Fibroblast of lung (primary cell): ENCODE measurements at regions not wholly inside any gene's neighbourhood (a gene's known extent, or its start where the extent isn't known, plus 50 kb on each side); places are given as distances from the start of the nearest gene placed in this dataset.

ENCODE experiments used
- DNase-seq, 2 donors: peaks; one replicate each; pipeline versions ENCODE4 v3.0.0 to v3.0.0-alpha.2; 2010; ENCODE audit warnings: low read depth in 2 of 2
- H2AFZ ChIP-seq: 2 replicates; pipeline ENCODE4 v1.5.1; 2012; ENCODE audit warnings: low read length, control low read depth, inconsistent platforms
- H3K27ac ChIP-seq: 2 replicates; pipeline ENCODE4 v1.5.1; 2011; ENCODE audit warnings: low read length, control low read depth; ENCODE audit not compliant: insufficient read depth
- H3K27me3 ChIP-seq: 2 replicates; pipeline ENCODE4 v1.5.1; 2011; ENCODE audit warnings: mild to moderate bottlenecking, low read length; ENCODE audit not compliant: control insufficient read depth, insufficient read depth
- H3K36me3 ChIP-seq: 2 replicates; pipeline ENCODE4 v1.5.1; 2011; ENCODE audit warnings: low read length; ENCODE audit not compliant: control insufficient read depth, insufficient read depth
- H3K4me1 ChIP-seq: 2 replicates; pipeline ENCODE4 v1.5.1; 2011; ENCODE audit warnings: low read length; ENCODE audit not compliant: control insufficient read depth, insufficient read depth; ENCODE audit errors: extremely low read depth
- H3K4me2 ChIP-seq: 2 replicates; pipeline ENCODE4 v1.5.1; 2011; ENCODE audit warnings: low read length, control low read depth; ENCODE audit not compliant: insufficient read depth; ENCODE audit errors: extremely low read depth
- H3K4me3 ChIP-seq, 4 experiments: fragments of 200-600 bp in 1 of 4; sonication (generic) in 1 of 4; replicated peaks in 1 of 4; 2 replicates each; pipeline ENCODE4 v1.5.1; 2011 to 2016; ENCODE audit warnings: low read length in 4 of 4, low read depth in 3 of 4, mild to moderate bottlenecking in 3 of 4, control low read depth in 2 of 4, inconsistent platforms in 1 of 4, mixed read lengths in 1 of 4; ENCODE audit not compliant: insufficient read depth in 1 of 4; ENCODE audit errors: control extremely low read depth in 1 of 4
- H3K79me2 ChIP-seq: 2 replicates; pipeline ENCODE4 v1.5.1; 2012; ENCODE audit warnings: mild to moderate bottlenecking, low read length, inconsistent platforms; ENCODE audit not compliant: control insufficient read depth, insufficient read depth
- H3K9ac ChIP-seq: 2 replicates; pipeline ENCODE4 v1.5.1; 2011; ENCODE audit warnings: mild to moderate bottlenecking, low read length, control low read depth; ENCODE audit not compliant: insufficient read depth
- H3K9me3 ChIP-seq: 2 replicates; pipeline ENCODE4 v1.5.1; 2012; ENCODE audit warnings: low read depth, low read length; ENCODE audit not compliant: control insufficient read depth, insufficient read depth
- H4K20me1 ChIP-seq: 2 replicates; pipeline ENCODE4 v1.5.1; 2011; ENCODE audit warnings: low read length; ENCODE audit not compliant: control insufficient read depth, insufficient read depth; ENCODE audit errors: extremely low read depth
- CTCF ChIP-seq, 2 donors: IDR thresholded peaks in 1 of 2; conservative IDR thresholded peaks in 1 of 2; 1 replicate in 1 of 2; 2 replicates in 1 of 2; pipeline ENCODE4 v1.5.1; 2011 to 2012; ENCODE audit warnings: low read length in 2 of 2, control low read depth in 1 of 2, inconsistent platforms in 1 of 2, low read depth in 1 of 2, mild to moderate bottlenecking in 1 of 2
- EZH2 ChIP-seq: IDR thresholded peaks from 2 replicates; pipeline ENCODE4 v1.5.1; 2012; ENCODE audit warnings: low read length, control low read depth, mild to moderate bottlenecking; ENCODE audit errors: missing control alignments

GRCh38 chr7:131733604-131734003, 177.2 kb upstream of the PODXL start:
- no peaks in the 10 kb centered on the region for H3K9me3 ChIP-seq
- H3K27ac ChIP-seq, result no peak overlapping the region
- no peak overlapping the region for H2AFZ ChIP-seq
- no peak for DNase-seq
- TF ChIP-seq EZH2, result no peak
- no peak for TF ChIP-seq CTCF (conservative IDR thresholded peaks at IDR 0.05 in 1 of 2, IDR thresholded peaks at IDR 0.05 in 1 of 2; ENCODE audit: low read depth in 1 of 2, low read length in 2 of 2)
- no peaks in the 10 kb centered on the region for H4K20me1 ChIP-seq
- H3K79me2 ChIP-seq, result no peaks in the 10 kb centered on the region
- H3K27me3 ChIP-seq, result no peaks in the 10 kb centered on the region
- no peaks in the 10 kb centered on the region for H3K4me1 ChIP-seq
- no peak overlapping the region for H3K9ac ChIP-seq
- no peak overlapping the region for H3K4me2 ChIP-seq
- no peak overlapping the region for H3K4me3 ChIP-seq
- no peaks in the 10 kb centered on the region for H3K36me3 ChIP-seq

- Histone ChIP-seq H3K27ac (no peak overlapping the region), H3K4me2 (no peak overlapping the region), H3K4me1 (no peaks in the 10 kb centered on the region), H3K79me2 (no peaks in the 10 kb centered on the region), H3K27me3 (no peaks in the 10 kb centered on the region), H4K20me1 (no peaks in the 10 kb centered on the region), H3K9ac (no peak overlapping the region), H3K36me3 (no peaks in the 10 kb centered on the region), H2AFZ (no peak overlapping the region), H3K9me3 (no peaks in the 10 kb centered on the region), H3K4me3 (no peak overlapping the region)
- no peak for DNase-seq
- TF ChIP-seq EZH2 (no peak), CTCF (conservative IDR thresholded peaks at IDR 0.05 in 1 of 2, IDR thresholded peaks at IDR 0.05 in 1 of 2; ENCODE audit: low read depth in 1 of 2, low read length in 2 of 2) (no peak)
These were observed 170.8 kb upstream of the PODXL start for GRCh38 chr7:131727189-131727588.

GRCh38 chr7:131726686-131727085, 170.3 kb upstream of the PODXL start:
- no peak for TF ChIP-seq EZH2
- Histone ChIP-seq H4K20me1 (no peaks in the 10 kb centered on the region), H3K4me1 (no peaks in the 10 kb centered on the region), H2AFZ (no peak overlapping the region), H3K27me3 (no peaks in the 10 kb centered on the region), H3K79me2 (no peaks in the 10 kb centered on the region), H3K36me3 (no peaks in the 10 kb centered on the region), H3K4me2 (no peak overlapping the region), H3K4me3 (no peak overlapping the region), H3K9ac (no peak overlapping the region), H3K27ac (no peak overlapping the region), H3K9me3 (no peaks in the 10 kb centered on the region)
- no peak for DNase-seq
